ENCODE measurements at regions not wholly inside any gene's neighbourhood (a gene's known extent, or its start where the extent isn't known, plus 50 kb on each side); places are given as distances from the start of the nearest gene placed in this dataset.

DNA sequence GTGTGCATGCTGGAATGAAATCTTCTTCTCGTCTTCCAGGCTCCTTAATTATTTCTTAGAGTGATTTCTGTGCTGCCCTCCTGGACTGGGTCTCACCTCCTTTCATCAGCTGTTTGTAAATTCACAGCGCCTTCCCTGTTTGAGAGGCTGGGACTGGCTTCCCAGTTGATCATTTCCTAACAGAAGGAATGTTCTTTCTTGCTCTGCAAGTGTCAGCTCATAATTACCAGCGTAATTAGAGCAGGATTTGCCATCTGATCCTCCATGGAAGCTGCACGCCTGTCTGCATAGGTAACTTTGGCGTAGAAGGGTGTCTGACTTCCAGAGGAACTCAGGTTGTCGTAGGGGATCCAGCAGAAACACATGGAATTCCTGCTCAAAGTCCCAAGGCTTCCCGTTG is 375.0 kb upstream of the EEF2KMT start:
- TF ChIP-seq, protein P1, sequence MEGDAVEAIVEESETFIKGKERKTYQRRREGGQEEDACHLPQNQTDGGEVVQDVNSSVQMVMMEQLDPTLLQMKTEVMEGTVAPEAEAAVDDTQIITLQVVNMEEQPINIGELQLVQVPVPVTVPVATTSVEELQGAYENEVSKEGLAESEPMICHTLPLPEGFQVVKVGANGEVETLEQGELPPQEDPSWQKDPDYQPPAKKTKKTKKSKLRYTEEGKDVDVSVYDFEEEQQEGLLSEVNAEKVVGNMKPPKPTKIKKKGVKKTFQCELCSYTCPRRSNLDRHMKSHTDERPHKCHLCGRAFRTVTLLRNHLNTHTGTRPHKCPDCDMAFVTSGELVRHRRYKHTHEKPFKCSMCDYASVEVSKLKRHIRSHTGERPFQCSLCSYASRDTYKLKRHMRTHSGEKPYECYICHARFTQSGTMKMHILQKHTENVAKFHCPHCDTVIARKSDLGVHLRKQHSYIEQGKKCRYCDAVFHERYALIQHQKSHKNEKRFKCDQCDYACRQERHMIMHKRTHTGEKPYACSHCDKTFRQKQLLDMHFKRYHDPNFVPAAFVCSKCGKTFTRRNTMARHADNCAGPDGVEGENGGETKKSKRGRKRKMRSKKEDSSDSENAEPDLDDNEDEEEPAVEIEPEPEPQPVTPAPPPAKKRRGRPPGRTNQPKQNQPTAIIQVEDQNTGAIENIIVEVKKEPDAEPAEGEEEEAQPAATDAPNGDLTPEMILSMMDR (IDR thresholded peaks at IDR 0.05) = no peak
- no peak for TF ChIP-seq POLR2A (IDR thresholded peaks at IDR 0.05)
